SU-DHL-6 (cell line): ENCODE measurements at regions not wholly inside any gene's neighbourhood (a gene's known extent, or its start where the extent isn't known, plus 50 kb on each side); places are given as distances from the start of the nearest gene placed in this dataset.

Source experiments
- EZH2phosphoT487 ChIP-seq: fragments of 200-600 bp; sonication (generic), shearing (Covaris generic); conservative IDR thresholded peaks from 2 replicates; pipeline ENCODE4 v1.6.1; 2018; ENCODE audit warnings: mild to moderate bottlenecking, antibody characterized with exemption, low read length, moderate library complexity, mixed read lengths
- TF ChIP-seq, protein P1 (sequence below): fragments of 200-600 bp; sonication (generic); IDR thresholded peaks from one replicate; pipeline ENCODE4 v1.5.1; 2017; ENCODE audit warnings: antibody characterized with exemption, mild to moderate bottlenecking, low read length, moderate library complexity; ENCODE audit not compliant: insufficient read depth, poor library complexity, severe bottlenecking

DNA sequence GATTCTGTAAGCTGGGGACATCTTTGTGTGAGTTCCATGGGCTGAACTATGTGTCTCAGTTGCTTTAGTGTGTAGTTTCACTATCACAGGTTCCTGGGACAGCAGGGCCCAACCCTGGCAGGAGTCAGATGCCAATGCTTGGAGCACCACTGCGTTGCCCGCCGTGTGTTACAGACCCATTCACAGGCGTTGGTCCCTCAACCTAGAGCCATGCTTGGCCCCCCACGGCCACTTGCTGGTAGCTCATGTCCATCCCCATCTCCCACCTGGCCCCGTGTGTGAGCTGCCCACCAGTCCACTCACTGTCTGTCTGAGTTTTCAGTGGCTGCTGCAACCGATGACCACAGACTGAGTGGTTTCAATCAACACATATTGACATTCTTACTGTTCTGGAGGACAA lies 546.9 kb downstream of the TCERG1L start:
- TF ChIP-seq, protein P1, sequence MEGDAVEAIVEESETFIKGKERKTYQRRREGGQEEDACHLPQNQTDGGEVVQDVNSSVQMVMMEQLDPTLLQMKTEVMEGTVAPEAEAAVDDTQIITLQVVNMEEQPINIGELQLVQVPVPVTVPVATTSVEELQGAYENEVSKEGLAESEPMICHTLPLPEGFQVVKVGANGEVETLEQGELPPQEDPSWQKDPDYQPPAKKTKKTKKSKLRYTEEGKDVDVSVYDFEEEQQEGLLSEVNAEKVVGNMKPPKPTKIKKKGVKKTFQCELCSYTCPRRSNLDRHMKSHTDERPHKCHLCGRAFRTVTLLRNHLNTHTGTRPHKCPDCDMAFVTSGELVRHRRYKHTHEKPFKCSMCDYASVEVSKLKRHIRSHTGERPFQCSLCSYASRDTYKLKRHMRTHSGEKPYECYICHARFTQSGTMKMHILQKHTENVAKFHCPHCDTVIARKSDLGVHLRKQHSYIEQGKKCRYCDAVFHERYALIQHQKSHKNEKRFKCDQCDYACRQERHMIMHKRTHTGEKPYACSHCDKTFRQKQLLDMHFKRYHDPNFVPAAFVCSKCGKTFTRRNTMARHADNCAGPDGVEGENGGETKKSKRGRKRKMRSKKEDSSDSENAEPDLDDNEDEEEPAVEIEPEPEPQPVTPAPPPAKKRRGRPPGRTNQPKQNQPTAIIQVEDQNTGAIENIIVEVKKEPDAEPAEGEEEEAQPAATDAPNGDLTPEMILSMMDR = no peak
- TF ChIP-seq EZH2phosphoT487 = no peak
